Fibroblast of lung (primary cell): ENCODE measurements at regions not wholly inside any gene's neighbourhood (a gene's known extent, or its start where the extent isn't known, plus 50 kb on each side); places are given as distances from the start of the nearest gene placed in this dataset.

Source experiments
- DNase-seq, 2 donors: peaks; one replicate each; pipeline versions ENCODE4 v3.0.0 to v3.0.0-alpha.2; 2010; ENCODE audit warnings: low read depth in 2 of 2
- H2AFZ ChIP-seq: 2 replicates; pipeline ENCODE4 v1.5.1; 2012; ENCODE audit warnings: low read length, control low read depth, inconsistent platforms
- H3K27ac ChIP-seq: 2 replicates; pipeline ENCODE4 v1.5.1; 2011; ENCODE audit warnings: low read length, control low read depth; ENCODE audit not compliant: insufficient read depth
- H3K27me3 ChIP-seq: 2 replicates; pipeline ENCODE4 v1.5.1; 2011; ENCODE audit warnings: mild to moderate bottlenecking, low read length; ENCODE audit not compliant: control insufficient read depth, insufficient read depth
- H3K36me3 ChIP-seq: 2 replicates; pipeline ENCODE4 v1.5.1; 2011; ENCODE audit warnings: low read length; ENCODE audit not compliant: control insufficient read depth, insufficient read depth
- H3K4me1 ChIP-seq: 2 replicates; pipeline ENCODE4 v1.5.1; 2011; ENCODE audit warnings: low read length; ENCODE audit not compliant: control insufficient read depth, insufficient read depth; ENCODE audit errors: extremely low read depth
- H3K4me2 ChIP-seq: 2 replicates; pipeline ENCODE4 v1.5.1; 2011; ENCODE audit warnings: low read length, control low read depth; ENCODE audit not compliant: insufficient read depth; ENCODE audit errors: extremely low read depth
- H3K4me3 ChIP-seq, 4 experiments: fragments of 200-600 bp in 1 of 4; sonication (generic) in 1 of 4; replicated peaks in 1 of 4; 2 replicates each; pipeline ENCODE4 v1.5.1; 2011 to 2016; ENCODE audit warnings: low read length in 4 of 4, low read depth in 3 of 4, mild to moderate bottlenecking in 3 of 4, control low read depth in 2 of 4, inconsistent platforms in 1 of 4, mixed read lengths in 1 of 4; ENCODE audit not compliant: insufficient read depth in 1 of 4; ENCODE audit errors: control extremely low read depth in 1 of 4
- H3K79me2 ChIP-seq: 2 replicates; pipeline ENCODE4 v1.5.1; 2012; ENCODE audit warnings: mild to moderate bottlenecking, low read length, inconsistent platforms; ENCODE audit not compliant: control insufficient read depth, insufficient read depth
- H3K9ac ChIP-seq: 2 replicates; pipeline ENCODE4 v1.5.1; 2011; ENCODE audit warnings: mild to moderate bottlenecking, low read length, control low read depth; ENCODE audit not compliant: insufficient read depth
- H3K9me3 ChIP-seq: 2 replicates; pipeline ENCODE4 v1.5.1; 2012; ENCODE audit warnings: low read depth, low read length; ENCODE audit not compliant: control insufficient read depth, insufficient read depth
- H4K20me1 ChIP-seq: 2 replicates; pipeline ENCODE4 v1.5.1; 2011; ENCODE audit warnings: low read length; ENCODE audit not compliant: control insufficient read depth, insufficient read depth; ENCODE audit errors: extremely low read depth
- EZH2 ChIP-seq: IDR thresholded peaks from 2 replicates; pipeline ENCODE4 v1.5.1; 2012; ENCODE audit warnings: low read length, control low read depth, mild to moderate bottlenecking; ENCODE audit errors: missing control alignments
- TF ChIP-seq, protein P1 (sequence below), 2 donors: IDR thresholded peaks in 1 of 2; conservative IDR thresholded peaks in 1 of 2; 1 replicate in 1 of 2; 2 replicates in 1 of 2; pipeline ENCODE4 v1.5.1; 2011 to 2012; ENCODE audit warnings: low read length in 2 of 2, control low read depth in 1 of 2, inconsistent platforms in 1 of 2, low read depth in 1 of 2, mild to moderate bottlenecking in 1 of 2

GRCh38 chr9:104435059-104435458, 69.0 kb upstream of the OR13F1 start:
- Histone ChIP-seq H3K9ac (no peak overlapping the region), H3K4me3 (no peak overlapping the region), H3K79me2 (no peaks in the 10 kb centered on the region), H2AFZ (no peak overlapping the region), H3K27me3 (no peaks in the 10 kb centered on the region), H3K9me3 (no peaks in the 10 kb centered on the region), H3K4me2 (no peak overlapping the region), H4K20me1 (no peaks in the 10 kb centered on the region), H3K36me3 (no peaks in the 10 kb centered on the region), H3K27ac (no peak overlapping the region), H3K4me1 (no peaks in the 10 kb centered on the region)
- no peak for TF ChIP-seq EZH2
- TF ChIP-seq, protein P1, sequence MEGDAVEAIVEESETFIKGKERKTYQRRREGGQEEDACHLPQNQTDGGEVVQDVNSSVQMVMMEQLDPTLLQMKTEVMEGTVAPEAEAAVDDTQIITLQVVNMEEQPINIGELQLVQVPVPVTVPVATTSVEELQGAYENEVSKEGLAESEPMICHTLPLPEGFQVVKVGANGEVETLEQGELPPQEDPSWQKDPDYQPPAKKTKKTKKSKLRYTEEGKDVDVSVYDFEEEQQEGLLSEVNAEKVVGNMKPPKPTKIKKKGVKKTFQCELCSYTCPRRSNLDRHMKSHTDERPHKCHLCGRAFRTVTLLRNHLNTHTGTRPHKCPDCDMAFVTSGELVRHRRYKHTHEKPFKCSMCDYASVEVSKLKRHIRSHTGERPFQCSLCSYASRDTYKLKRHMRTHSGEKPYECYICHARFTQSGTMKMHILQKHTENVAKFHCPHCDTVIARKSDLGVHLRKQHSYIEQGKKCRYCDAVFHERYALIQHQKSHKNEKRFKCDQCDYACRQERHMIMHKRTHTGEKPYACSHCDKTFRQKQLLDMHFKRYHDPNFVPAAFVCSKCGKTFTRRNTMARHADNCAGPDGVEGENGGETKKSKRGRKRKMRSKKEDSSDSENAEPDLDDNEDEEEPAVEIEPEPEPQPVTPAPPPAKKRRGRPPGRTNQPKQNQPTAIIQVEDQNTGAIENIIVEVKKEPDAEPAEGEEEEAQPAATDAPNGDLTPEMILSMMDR (conservative IDR thresholded peaks at IDR 0.05 in 1 of 2, IDR thresholded peaks at IDR 0.05 in 1 of 2; ENCODE audit: low read depth in 1 of 2, low read length in 2 of 2): no peak
- DNase-seq: no peak

GRCh38 chr9:104448036-104448435, 56.0 kb upstream of the OR13F1 start:
- DNase-seq: no peak
- no peak overlapping the region for H3K27ac ChIP-seq
- H3K36me3 ChIP-seq: no peaks in the 10 kb centered on the region
- H3K27me3 ChIP-seq: no peaks in the 10 kb centered on the region
- TF ChIP-seq, protein P1 (conservative IDR thresholded peaks at IDR 0.05 in 1 of 2, IDR thresholded peaks at IDR 0.05 in 1 of 2; ENCODE audit: low read depth in 1 of 2, low read length in 2 of 2): no peak
- TF ChIP-seq EZH2: no peak
- no peak overlapping the region for H2AFZ ChIP-seq
- no peak overlapping the region for H3K4me3 ChIP-seq
- H3K9ac ChIP-seq: no peak overlapping the region
- no peak overlapping the region for H3K4me2 ChIP-seq
- H4K20me1 ChIP-seq: no peaks in the 10 kb centered on the region
- H3K9me3 ChIP-seq: no peaks in the 10 kb centered on the region
- H3K4me1 ChIP-seq: no peaks in the 10 kb centered on the region
- H3K79me2 ChIP-seq: no peaks in the 10 kb centered on the region
